HG02981 (cell line): ENCODE measurements at regions not wholly inside any gene's neighbourhood (a gene's known extent, or its start where the extent isn't known, plus 50 kb on each side); places are given as distances from the start of the nearest gene placed in this dataset.

ENCODE experiments used
- ATAC-seq: cut with Tn5 transposase; IDR thresholded peaks from one replicate; pipeline ENCODE4 v1.9.1; 2021; ENCODE audit warnings: mild to moderate bottlenecking, moderate library complexity; ENCODE audit not compliant: unreplicated experiment

DNA sequence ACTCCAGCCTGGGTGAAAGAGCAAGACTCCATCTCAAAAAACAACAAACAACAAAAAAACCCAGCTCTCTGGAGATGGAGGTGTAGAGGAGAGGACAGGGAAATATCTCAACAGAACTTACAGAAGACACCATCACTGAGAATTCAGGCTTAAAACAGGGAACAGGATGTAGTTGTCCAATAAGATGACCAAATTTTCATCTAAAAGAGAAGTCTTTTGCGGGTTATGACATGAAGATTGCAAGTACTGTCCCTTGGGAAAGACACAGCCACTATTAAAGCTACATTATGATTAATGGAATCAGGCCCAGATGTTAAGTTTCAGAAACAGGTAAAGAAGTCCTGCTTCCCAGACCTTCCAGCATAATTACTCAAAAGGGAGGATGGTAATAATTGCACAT, 235.2 kb upstream of the NRP1 start:
- no peak for ATAC-seq

DNA sequence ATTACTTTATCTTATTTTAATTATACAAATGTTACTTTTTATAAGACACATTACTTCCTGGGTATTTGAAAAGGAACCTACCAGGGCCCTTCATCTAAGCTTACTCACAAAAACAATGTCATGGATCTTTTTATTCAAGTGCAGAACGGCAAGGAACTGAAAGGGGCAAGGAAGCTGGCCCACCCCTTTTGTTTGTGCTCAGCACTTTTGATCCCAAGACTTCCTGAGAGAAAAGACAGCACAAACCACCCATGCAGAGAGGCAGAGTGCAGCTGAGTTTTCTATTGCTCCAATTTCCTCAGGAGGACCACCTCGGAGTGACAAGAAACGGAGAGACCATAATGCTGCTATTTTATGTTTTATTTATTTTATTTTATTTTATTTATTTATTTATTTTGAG, 232.0 kb upstream of the NRP1 start:
- ATAC-seq = no peak

DNA sequence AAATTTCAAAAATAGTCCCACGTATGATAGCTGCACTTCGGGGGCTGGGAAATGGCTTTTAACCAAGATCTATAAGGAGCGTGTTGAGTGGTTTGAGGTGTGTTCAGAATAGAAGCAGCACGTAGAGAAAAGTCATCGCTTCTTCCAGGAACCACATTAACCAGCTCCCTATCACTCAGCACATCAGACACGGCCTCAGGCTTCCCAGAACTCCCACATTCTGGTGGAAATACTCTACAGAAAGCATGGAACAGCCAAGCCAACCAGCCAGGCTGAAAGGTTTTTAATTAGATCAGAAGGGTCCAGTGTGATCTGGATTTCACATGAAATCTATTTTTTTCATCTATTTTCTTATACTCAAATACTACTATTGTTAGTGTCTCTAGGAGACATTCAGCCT, 231.5 kb upstream of the NRP1 start:
- no peak for ATAC-seq

DNA sequence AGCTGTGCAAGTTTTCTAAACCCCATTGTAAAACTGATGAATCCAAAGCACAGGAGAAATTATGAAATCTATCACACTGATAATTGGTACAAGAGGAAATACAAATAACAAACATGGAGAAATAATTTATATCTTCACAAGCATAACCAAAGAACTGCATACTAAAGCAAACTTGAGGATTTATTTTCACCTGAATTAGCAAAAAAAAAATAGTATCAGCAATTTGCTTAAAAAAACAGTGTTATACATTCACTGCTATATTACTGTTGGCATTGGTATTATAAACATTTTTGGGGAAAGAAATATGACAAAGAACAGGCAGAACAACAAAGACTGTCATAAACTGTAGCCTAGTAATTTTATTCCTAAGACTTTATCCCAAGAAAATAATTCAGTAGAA, 230.8 kb upstream of the NRP1 start:
- no peak for ATAC-seq

DNA sequence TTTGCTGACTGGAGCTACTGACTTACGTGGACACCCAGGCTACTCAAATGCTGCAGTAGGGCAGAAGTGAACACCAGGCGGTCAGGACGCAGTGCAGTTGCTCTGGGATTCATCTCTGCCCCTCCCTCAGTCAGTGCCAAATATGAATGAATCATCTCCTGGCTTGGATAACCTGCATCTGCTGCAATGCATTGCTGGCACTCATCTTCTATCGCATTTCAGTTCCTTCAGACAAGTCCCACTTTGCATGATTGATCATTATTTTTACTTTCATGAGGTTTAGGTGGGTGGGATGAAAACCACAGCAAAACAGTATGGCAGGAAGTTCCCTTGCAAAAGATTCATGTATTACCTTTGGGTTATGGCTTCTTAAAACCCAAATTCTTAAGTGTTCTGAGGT, 224.6 kb upstream of the NRP1 start:
- ATAC-seq = no peak

DNA sequence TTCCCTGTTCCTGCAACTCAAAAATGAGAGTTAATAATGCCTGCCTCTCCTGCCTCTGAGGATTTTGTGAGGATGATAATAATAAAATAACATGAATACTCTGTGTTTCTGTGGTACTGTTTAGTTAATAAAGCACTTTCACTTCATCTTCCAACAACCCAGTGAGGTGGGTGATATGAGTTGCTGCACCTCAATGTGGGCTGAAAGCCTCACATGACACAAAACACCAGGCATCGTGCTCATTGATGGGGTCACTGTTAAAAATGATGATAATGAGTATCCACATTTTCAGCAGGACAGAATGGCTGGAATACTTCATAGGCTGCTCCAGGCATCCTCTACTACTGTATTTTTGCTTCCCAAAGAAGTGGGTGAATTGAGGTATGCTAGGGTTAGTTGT, 222.8 kb upstream of the NRP1 start:
- ATAC-seq = no peak

DNA sequence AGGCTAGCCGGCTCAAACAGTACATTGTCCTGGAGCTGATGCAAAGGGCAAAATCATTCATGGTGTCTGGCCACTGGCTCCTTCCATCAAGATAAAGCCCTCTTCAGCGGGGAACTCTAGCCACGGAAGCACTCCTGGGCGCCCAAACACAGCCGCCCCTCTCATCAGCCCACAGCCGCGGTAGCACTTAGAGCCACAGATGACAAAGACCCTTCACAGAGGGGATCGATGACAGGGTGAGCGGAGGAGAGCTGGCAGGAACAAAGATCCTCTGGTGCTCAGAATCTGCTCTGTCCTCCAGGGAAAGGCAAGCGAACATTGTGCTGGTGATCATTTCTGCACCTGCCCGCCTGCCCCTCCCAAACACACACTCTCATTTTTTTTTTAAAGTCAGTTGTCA, 222.2 kb upstream of the NRP1 start:
- no peak for ATAC-seq

DNA sequence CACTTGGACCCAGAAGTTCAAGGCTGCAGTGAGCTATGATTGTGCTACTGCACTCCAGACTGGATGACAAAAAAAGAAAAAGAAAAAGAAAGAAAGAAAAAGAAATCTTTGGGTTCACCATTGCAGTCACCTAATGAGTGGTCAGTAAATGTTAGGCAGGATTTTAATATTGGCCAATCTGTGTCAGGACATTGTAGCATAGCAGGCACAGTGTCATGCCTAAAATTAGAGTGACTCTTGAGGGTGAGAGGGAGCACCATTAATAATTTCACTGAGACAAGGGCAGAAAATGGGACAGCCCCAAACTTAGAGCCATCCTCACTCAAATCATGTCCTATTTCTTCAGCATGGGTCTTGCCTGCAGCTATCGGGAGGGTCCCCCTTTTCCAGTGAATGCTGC, 221.6 kb upstream of the NRP1 start:
- ATAC-seq = no peak

DNA sequence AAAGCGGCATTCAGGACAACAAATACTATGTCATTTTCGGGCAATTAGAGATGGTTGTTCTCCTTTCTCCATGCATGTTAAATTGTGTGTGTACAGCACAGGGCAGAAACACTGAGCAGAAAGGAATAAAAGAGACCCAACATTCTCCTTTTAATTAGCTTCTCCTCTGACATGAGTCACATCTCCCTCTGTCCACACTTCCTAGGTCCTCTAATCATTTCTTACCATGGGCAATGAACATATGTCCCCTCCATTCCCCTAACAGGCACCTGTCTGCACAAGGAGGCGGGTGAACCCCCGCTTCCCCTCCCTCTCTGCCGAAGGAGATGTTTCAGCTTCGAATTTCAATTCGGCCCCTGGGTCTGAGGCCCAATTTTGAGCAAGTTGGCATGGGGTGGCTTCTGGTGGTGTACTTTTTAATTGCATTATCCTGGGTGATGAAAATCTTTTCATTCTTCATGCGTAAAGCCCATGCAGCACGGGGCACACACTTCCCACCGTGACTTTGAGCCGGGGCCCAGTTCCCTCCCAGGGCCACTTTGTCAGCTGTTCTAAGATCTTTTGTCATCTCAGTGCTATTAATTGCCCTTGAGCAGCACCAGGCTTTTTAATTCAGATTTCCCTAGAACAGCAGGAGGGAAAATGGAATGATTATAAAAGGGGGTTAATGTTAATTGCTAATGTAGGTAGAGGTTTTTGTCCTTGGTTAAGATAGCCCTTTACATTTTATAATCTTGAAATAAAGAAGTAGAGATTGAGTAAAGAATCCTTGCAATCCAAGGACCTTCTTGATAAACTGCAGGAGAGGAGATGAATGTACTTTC, 219.5 kb upstream of the NRP1 start:
- no peak for ATAC-seq

DNA sequence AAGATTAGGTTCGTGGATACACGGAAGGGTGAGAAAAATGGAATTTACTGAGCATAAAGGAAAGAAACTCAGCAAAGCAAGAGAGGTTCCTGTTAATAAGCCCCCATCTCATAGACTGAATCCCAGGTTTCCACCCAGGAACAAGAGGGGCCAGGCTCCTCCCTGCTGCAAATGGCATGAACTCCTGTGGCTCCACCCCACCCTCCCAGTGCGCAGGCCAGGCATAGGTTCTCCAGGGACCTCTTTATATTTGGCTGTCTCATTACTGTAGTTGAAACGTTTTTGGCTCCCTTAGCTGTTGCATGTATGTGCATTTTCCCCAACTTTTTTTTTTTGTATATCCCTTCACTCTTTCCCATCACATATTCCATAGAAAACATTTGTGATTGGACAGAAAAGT, 217.8 kb upstream of the NRP1 start:
- ATAC-seq = no peak

DNA sequence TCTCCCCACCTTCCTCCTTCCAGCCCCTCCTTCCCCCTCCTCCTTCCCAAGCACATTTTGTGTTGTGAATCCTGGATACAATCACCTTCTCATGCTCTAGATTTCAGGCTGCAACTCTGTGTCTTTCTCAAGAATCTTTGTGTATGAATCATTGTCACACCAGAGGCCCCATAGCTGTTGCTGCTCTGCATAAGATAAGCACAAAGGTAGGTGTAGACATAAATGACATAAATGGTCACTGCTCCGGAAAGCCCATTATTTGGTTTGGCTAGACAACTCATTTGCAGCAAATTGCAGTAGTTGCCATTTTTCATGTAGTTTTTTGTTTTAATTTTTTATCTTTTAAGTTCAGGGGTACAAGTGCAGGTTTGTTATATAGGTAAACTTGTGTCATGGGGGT, 216.3 kb upstream of the NRP1 start:
- no peak for ATAC-seq

DNA sequence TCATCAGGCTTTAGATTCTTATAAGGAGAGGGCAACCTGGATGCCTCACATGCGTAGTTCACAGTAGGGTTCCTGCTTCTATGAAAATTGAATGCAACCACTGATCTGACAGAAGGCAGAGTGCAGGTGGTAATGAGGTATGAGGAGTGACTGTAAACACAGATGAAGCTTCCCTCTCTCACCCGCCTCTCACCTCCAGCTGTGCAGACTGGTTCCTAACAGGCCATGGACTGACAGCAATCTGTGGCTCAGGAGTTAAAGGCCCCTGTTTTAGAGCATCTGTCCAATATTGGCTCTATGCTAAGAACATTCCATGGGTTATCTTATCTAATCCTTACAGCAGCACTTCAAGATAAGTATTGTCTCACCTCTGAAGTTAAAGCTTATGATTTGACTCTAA, 213.5 kb upstream of the NRP1 start:
- no peak for ATAC-seq

DNA sequence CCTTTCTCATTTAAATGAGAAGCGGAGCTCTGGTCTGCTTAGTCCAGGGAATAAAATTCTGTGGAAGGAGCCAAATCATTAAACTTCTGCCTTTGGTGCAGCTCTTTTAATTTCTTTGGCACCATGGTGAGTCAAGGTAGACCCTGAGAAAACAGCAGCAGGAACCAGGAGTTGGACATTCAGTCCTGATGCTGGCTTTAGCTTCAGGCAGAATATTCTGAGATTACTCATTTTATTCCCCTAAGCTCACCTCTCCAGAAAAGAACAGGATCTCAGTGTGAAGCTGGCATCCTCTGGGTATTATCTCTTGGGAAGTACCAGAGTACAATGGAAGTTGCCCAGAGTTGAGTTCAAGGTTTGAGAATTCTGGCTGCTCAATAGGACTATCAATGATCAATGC, 211.6 kb upstream of the NRP1 start:
- no peak for ATAC-seq

DNA sequence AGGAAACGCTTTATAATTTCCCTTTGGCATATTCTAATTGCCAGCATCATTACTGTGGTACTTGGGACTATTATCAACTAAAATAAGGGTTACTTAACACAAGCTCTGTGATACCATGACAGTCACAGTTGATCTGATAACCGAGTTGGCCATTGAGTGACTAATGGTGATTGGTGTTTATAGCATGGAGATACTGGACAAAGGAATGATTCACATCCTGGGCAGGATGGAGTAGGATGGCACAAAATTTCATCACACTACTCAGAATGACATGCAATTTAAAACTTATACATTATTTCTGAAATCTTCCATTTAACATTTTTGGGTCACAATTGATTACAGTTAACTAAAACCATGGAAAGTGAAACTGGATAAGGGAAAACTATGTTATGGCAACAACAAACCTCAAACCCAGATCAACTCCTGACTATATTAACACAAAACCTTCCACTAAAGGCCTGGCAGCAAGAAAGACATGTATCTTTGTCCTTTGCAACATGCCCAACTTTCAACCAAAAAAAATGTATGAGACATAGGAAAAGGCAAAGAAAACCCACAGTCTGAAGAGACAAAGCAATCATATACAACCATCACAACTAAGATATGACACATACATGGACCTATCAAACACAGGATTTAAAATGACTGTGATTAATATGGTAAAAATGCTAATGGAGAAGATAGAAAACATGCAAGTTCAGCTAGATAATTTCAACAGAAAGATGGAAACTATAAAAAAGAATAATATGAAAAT, 208.5 kb upstream of the NRP1 start:
- ATAC-seq = no peak

DNA sequence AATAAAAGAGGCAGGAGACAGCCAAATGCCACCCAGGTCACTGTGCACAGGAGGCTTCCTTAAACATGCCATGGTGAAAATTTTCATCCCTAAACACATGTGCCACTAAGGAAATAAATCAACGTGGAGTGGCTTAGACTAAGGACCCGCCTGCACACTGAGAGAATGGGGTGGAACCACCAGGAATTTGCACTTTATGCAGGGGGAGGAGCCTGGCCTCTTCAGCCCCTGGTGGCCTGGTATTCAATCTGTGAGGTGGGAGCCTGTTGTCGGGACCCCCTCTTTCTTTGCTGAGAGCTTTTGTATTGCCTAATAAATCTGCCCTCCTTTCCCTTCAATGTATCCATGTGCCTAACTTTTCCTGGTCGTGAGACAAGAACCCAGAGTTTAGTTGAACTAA, 204.6 kb upstream of the NRP1 start:
- no peak for ATAC-seq

DNA sequence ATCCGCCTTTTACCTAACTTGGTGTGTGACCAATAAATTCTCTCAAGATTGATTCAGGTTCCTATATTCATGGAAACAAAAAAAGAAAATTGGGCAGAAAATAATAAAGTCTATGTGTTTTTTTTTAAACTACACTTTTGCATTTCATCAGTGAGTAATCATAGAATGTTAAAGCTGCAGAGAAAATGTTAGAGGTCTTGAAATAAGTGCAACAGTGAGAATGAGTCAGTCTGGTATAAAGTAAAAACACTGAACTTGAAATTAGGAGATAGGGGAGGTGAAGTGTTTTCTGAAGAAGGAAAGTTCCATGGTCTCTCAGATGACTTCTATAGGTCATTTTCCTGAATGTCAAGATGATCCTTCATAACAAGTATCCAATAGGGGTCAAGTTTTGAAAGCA, 202.6 kb upstream of the NRP1 start:
- ATAC-seq = no peak

DNA sequence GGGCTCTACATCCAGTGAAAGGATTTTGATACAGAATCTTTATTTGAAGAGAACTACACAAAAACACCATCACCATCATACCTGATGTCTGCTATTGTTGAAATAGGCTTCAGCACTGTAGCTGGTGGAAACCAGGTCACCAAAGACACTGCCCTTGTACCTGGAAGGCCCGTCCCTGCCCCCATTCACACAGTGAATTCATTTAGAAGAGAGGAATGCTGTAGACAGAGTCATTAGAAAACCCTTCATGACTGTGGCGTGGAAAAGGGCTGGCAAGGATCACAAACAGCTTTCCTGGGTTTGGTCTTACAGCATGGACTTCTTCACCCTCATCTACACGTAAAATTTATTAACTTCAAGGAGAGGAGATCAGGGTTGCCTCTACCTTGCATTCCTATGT, 202.0 kb upstream of the NRP1 start:
- ATAC-seq = no peak

DNA sequence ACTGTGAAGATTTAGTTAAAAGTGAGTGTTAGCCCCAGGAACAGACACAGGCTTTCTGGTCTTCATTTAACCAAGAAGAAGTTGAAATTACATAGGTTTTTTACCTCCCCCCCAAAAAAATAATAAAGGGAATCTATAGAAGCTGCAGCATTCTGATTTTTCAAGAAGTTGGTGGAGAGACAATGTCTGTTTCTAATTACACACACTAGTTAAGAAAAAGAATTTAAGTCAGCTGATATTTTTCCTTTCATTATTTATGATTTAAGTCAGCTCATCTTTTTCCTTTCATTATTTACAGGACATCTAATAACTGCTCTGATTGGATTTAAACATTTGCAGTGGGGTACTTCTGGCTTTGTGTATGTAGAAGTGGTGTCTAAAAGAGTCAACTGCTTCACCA, 201.4 kb upstream of the NRP1 start:
- no peak for ATAC-seq

DNA sequence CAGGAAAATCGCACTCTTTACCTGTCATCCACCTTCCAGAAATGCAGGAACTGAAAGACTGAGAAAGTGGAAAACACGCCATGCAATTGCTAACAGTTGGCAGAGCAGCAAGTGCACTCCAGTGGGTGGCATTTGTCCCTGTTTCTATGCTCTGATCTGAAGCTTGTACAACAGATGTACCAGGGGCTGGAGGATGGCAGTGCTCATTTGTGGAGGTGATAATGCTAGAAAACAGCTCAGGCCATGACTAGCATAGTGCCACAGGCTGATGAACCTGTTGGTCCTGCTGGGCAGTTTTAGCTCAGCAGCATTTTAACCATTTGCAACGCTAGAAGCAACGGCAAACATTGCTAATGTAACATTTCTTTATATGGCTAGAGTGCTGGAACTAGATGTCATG, 199.9 kb upstream of the NRP1 start:
- ATAC-seq = no peak

DNA sequence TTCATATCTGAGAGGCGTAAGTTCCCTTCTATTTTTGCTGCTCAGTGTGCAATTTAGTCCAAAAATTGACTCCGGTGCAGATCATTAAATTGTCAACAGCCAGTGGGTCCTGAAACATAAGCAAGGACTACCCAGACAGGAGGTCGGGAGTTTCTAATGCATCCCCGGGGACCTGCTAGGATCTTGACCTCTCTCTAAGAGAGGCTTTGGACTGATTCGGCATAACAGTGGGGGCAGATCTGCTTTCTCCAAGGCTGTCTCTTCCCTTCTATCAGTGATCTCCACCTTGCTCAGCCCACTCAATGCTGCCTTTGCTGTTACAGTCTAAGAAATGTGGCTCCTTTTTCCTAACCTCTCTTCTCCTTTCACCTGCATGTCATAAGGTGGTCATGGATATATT, 199.1 kb upstream of the NRP1 start:
- ATAC-seq = no peak

DNA sequence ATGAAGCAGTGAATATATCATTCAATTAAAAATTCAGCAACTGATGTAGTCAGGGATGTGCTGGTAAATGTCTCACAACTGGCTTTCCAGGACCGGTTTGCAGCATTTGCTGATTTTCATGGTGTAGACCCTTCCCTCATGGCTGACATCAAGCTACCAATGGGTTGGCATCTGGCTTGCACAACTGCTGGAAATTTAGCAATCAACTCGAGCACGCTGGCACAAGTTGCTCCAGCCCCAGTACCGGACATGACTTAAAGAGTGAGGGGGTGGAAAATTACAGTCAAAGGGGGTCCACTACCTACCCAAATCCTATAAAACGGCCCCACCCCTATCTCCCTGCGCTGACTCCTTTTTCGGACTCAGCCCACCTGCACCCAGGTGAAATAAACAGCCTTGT, 198.4 kb upstream of the NRP1 start:
- no peak for ATAC-seq

DNA sequence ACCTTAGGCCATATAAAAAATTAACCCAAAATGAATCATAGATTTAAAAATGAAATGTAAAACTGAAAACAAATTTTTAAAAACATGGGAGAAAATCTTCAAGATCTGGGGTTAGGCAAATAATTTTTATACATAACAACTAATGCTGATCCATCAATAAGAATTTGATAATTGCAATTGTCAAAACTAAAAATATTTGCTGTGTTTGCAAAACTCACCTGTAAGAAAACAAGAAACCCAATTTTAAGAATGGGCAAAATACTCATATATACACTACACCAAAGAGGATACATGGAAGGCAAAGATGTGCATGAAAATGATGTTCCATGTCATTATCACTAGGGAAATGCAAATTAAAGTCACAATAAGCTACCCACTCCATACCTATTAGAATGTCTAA, 194.8 kb upstream of the NRP1 start:
- no peak for ATAC-seq

DNA sequence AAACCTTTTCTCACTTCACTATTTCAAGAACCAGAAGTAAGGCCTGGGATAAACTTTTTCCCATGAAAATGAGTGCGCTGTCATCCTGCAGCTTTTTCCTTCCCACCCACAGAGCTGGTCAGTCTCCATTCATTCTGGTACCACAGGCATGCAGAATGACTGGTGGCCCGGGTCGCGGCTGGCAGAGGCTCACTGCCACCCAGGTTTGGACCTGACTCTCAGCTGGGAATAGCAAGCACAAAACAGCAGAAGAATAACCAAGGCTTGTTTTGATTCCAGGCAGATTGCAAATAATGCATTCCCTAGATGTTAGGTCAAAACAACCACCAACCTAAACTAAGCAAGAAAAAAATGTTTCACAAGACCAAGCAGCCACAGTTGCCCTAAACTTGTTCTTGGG, 190.5 kb upstream of the NRP1 start:
- no peak for ATAC-seq
